ENCODE measurements at regions not wholly inside any gene's neighbourhood (a gene's known extent, or its start where the extent isn't known, plus 50 kb on each side); places are given as distances from the start of the nearest gene placed in this dataset.

GRCh38 chr3:88742674-88743507, 364.5 kb upstream of the EPHA3 start:
- Histone ChIP-seq H3K4me1 (replicated peaks in 1 of 4; ENCODE audit: control insufficient read depth in 3 of 4, insufficient read depth in 4 of 4, low read length in 3 of 4) (no peaks in the 10 kb centered on the region), H4K5ac (ENCODE audit: insufficient read length, low read depth, low read length) (no peak overlapping the region), H2BK5ac (ENCODE audit: low read depth, low read length) (no peak overlapping the region), H3K79me1 (ENCODE audit: low read depth, low read length) (no peaks in the 10 kb centered on the region), H3K27ac (ENCODE audit: low read depth, low read length) (no peak overlapping the region), H3K23ac (ENCODE audit: insufficient read length) (no peak overlapping the region), H3K4me2 (ENCODE audit: insufficient read depth in 1 of 2, low read depth in 2 of 2, low read length in 2 of 2) (no peak overlapping the region), H3K79me2 (ENCODE audit: control insufficient read depth in 1 of 2, insufficient read depth in 2 of 2, low read length in 2 of 2) (no peaks in the 10 kb centered on the region), H3K23me2 (ENCODE audit: low read depth, low read length) (no peaks in the 10 kb centered on the region), H2AFZ (ENCODE audit: low read length) (no peak overlapping the region), H3K9me3 (ENCODE audit: insufficient read depth in 2 of 2, low read depth in 1 of 2, low read length in 1 of 2) (no peaks in the 10 kb centered on the region), H4K8ac (ENCODE audit: extremely low read depth, insufficient read depth, low read length) (no peak overlapping the region), H3K36me3 (ENCODE audit: control insufficient read depth in 2 of 4, insufficient read depth in 4 of 4, low read length in 3 of 4) (no peaks in the 10 kb centered on the region), H3K4ac (replicated peaks; ENCODE audit: insufficient read length, low read depth, low read length) (no peak overlapping the region), H3K18ac (ENCODE audit: extremely low read depth, low read length) (no peak overlapping the region), H3K9ac (replicated peaks in 1 of 4; ENCODE audit: extremely low read depth in 1 of 4, low read depth in 3 of 4, low read length in 3 of 4) (no peak overlapping the region), H4K91ac (replicated peaks; ENCODE audit: insufficient read length, low read length) (no peak overlapping the region), H2BK120ac (replicated peaks; ENCODE audit: low read depth, low read length) (no peak overlapping the region), H2BK20ac (ENCODE audit: low read length) (no peak overlapping the region), H3K27me3 (replicated peaks in 1 of 4; ENCODE audit: control insufficient read depth in 3 of 4, extremely low read depth in 1 of 4, insufficient read depth in 3 of 4, low read length in 3 of 4) (no peaks in the 10 kb centered on the region), H2BK15ac (ENCODE audit: low read length) (no peak overlapping the region), H3K14ac (ENCODE audit: insufficient read length) (no peak overlapping the region), H3K56ac (replicated peaks; ENCODE audit: insufficient read length, low read depth, low read length) (no peak overlapping the region), H4K20me1 (replicated peaks in 1 of 2; ENCODE audit: control insufficient read depth in 1 of 2, insufficient read depth in 2 of 2, low read length in 2 of 2) (no peaks in the 10 kb centered on the region), H2BK12ac (ENCODE audit: low read depth, low read length) (no peak overlapping the region), H2AK5ac (ENCODE audit: low read depth, low read length) (no peak overlapping the region), H3K4me3 (ENCODE audit: extremely low read depth in 1 of 4, insufficient read depth in 2 of 4, low read depth in 3 of 4, low read length in 4 of 4) (no peak overlapping the region)
- POLR2A ChIA-PET (ENCODE audit: partially characterized antibody), result no interaction called here
- no peak for FAIRE-seq
- CTCF ChIA-PET (ENCODE audit: partially characterized antibody), result no interaction called here
- no peak for DNase-seq (ENCODE audit: low read depth in 1 of 2, low spot score in 2 of 2)
- no peak for TF ChIP-seq MAX (IDR thresholded peaks at IDR 0.05)
- no peak for TF ChIP-seq POLR2AphosphoS5 (IDR thresholded peaks at IDR 0.05; ENCODE audit: low read depth, low read length)
- no peak for TF ChIP-seq SP2 (IDR thresholded peaks at IDR 0.05; ENCODE audit: low read length)
- TF ChIP-seq GABPA (IDR thresholded peaks at IDR 0.05; ENCODE audit: borderline replicate concordance, insufficient read depth, low read length), result no peak
- no peak for TF ChIP-seq ASH2L (IDR thresholded peaks at IDR 0.05; ENCODE audit: low read length)
- TF ChIP-seq, protein P1, sequence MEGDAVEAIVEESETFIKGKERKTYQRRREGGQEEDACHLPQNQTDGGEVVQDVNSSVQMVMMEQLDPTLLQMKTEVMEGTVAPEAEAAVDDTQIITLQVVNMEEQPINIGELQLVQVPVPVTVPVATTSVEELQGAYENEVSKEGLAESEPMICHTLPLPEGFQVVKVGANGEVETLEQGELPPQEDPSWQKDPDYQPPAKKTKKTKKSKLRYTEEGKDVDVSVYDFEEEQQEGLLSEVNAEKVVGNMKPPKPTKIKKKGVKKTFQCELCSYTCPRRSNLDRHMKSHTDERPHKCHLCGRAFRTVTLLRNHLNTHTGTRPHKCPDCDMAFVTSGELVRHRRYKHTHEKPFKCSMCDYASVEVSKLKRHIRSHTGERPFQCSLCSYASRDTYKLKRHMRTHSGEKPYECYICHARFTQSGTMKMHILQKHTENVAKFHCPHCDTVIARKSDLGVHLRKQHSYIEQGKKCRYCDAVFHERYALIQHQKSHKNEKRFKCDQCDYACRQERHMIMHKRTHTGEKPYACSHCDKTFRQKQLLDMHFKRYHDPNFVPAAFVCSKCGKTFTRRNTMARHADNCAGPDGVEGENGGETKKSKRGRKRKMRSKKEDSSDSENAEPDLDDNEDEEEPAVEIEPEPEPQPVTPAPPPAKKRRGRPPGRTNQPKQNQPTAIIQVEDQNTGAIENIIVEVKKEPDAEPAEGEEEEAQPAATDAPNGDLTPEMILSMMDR (IDR thresholded peaks at IDR 0.05; ENCODE audit: control extremely low read depth in 1 of 3, insufficient read depth in 1 of 3, low read depth in 1 of 3, low read length in 3 of 3), result no peak
- no peak for TF ChIP-seq CBX5 (IDR thresholded peaks at IDR 0.05; ENCODE audit: low read depth, low read length)
- TF ChIP-seq RFX5 (IDR thresholded peaks at IDR 0.05; ENCODE audit: borderline replicate concordance, low read depth, low read length), result no peak
- TF ChIP-seq SIN3A (conservative IDR thresholded peaks at IDR 0.05 in 1 of 2, IDR thresholded peaks at IDR 0.05 in 1 of 2; ENCODE audit: low read depth in 1 of 2, low read length in 2 of 2), result no peak
- TF ChIP-seq EZH2 (IDR thresholded peaks at IDR 0.05; ENCODE audit: low read depth, low read length, severe bottlenecking), result no peak
- no peak for TF ChIP-seq TBP (IDR thresholded peaks at IDR 0.05; ENCODE audit: low read depth, low read length)

All from H1 (cell line).